HG02870 (cell line): ENCODE measurements at regions not wholly inside any gene's neighbourhood (a gene's known extent, or its start where the extent isn't known, plus 50 kb on each side); places are given as distances from the start of the nearest gene placed in this dataset.

ENCODE experiments used
- ATAC-seq: cut with Tn5 transposase; IDR thresholded peaks from one replicate; pipeline ENCODE4 v1.9.1; 2021; ENCODE audit warnings: mild to moderate bottlenecking, moderate library complexity; ENCODE audit not compliant: unreplicated experiment

DNA sequence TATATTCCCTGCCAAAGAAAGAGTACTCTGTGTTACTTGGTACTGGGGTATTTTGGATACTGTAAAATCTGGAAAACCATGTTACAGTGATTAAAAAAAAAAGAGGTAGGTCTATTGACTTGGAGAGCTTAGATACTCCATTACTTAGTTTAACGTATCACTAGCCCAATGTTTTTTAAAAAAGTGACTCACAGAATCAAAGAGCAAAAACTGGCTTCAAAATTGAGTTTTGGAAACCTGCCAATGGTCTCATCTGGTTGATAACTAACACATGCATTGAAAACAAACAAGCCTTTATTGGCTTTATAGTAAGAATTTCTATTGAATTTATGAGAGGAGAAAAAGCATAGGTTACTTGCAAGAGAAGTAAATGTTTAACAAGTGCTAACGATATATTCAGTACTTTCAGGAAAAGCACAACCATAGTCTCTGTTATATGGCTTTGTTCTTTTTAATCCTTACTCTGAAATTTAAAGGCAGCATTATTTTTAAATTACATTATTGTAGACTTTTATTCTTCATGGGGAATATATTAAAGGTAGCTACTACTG lies 563.3 kb upstream of the SORCS1 start:
- ATAC-seq = no peak

DNA sequence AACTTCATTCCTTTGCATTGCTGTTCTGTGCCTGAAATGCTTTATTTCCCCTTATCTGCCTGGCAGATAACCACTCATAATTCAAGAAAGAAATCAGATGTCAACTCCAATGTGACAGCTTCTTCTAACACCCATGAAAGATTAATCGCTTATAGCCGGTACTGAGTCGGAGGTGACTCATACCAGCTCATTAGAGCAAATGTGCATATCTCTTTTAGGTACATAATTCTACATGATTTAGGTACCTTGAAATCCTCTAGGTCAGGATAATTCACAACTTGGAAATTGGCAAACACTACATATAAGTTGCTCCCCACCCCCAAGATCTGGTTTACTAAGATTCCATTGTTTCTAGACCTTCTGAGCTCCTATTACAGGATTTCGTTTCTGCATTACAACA lies 554.4 kb upstream of the SORCS1 start:
- no peak for ATAC-seq

DNA sequence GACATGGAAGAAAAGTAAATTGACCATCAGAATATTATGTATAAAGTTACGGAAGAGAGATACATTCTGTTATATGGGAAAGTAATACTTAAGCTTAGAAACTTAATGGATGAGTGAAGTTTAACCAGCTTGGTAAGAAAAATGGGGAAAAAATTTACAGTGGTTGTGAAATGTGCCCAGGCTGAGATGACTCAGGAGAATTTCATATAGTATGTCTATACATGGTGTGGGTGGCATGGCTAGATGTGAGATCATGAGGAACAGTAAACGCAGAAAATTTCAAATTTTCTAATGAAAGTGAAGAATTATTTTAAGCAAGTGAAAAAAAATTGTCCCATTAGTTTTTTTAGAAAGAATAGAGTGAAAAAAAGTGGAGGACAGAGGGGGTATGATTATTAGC lies 552.5 kb upstream of the SORCS1 start:
- ATAC-seq = no peak

DNA sequence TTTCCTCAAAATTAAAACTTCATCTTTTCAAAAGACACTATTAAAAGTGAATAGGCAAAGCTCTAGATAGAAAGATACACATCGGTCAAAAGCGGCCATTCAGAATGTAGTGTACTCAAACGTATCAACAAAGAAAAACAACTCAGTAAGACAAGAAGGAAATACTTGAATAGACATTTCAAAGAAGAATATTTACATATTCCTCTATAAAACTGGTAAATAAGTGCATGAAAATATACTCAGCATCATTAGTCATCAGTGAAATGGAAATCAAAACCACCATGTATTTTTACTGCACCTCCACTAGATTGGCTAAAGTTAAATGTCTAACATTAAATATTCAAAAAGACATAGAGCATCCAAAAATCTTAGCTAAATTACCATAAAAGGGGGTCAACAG lies 551.1 kb upstream of the SORCS1 start:
- ATAC-seq = no peak

DNA sequence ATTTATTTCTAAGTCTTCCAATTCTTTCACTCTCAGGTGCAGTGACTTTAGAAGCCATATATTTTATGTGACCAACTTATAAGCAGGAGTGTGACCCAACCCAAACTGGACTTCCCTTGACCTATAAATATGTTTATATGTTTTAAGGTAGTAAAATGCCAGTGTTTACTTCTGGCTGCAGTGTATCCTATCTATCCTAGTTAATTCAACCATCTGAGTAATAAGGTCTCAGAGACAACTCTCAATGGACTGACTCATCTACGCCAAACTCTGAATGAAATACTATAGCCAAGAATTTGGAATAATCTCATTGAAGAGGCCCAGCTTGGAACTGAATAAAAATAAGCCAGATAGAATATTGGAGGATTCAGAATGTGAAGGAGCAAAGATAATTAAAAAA lies 544.5 kb upstream of the SORCS1 start:
- ATAC-seq = no peak

DNA sequence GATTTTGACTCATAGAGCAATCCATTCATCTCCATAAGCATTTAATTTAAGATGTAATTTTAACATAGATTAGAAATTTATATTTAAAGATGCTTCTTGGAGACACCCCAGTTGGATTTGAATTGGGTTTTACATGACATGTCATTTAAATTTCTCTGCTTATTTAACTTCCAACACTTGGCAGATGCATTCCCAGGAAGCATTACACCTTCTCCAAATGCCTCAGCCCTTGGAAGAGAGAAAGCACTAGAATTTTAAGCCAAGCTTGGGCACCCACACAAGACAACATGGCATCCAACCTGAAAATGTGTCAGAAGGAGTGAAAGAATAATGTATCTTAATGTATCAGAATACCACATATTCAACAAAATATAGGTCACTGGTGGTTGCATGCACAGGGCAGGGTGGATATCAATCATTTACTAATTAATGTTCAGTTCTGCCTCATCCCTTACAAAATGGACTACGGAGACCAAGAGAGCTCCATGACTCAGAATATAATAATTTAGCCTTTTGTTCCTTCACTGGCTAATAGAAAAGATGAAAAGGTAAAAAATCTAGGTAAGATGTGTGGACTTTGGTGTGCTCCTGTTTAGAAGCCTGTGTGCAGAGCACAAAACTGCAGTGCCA lies 541.7 kb upstream of the SORCS1 start:
- ATAC-seq = no peak

DNA sequence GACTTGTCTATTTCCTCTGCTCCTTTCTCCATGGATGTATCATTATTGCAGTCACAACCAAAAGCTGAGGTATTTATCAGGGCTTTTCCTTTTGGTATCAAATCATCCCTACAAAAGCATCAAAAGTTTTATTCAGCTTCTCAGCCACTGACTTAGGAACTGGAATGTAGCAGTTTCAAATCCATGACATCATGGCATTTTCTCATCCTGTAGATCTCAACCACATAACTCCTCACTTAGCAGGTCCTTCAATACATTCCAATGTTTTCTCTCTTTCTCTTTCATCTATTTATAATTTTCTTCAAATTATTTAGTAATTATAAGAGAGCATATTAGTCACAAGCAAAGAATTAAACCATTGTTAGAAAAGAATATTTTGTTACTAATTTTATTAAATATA lies 537.4 kb upstream of the SORCS1 start:
- ATAC-seq = no peak

DNA sequence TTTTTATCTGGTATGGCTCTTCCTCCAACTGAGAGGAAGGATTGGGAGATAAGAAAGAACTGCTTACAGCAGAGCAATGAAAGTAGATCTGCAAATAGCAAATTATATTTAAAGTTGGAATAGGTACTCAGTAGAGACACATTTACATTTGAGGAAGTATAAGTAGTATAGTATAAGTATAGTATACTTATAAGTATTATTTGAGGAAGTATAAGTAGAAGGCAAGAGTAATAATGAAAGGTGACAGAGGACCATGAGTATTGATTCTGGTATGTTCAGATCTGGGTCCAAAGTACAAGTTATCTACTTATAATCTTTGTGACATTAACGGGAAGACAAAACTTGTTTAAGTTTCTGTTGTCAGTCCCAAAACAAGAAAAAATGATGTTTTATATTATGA lies 527.6 kb upstream of the SORCS1 start:
- ATAC-seq = no peak

DNA sequence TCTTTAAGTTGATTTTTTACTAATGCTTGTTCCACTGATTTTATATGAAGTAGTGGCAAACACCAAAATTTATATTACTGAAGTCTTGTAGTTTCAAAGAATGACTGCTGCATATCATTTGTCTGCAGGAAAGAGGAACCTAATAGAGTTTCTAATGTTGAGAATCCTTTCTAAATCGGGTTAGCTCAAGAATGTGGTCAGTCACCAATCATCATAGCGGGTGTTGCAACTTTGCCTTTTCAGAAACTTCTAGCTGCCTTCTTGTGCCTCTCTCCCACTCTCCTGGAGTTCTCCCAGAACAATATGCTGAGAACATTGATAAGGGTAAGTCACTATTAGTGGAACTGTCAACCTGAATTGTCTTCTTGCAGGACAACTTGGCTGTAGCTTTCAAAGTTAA lies 524.8 kb upstream of the SORCS1 start:
- ATAC-seq = no peak

DNA sequence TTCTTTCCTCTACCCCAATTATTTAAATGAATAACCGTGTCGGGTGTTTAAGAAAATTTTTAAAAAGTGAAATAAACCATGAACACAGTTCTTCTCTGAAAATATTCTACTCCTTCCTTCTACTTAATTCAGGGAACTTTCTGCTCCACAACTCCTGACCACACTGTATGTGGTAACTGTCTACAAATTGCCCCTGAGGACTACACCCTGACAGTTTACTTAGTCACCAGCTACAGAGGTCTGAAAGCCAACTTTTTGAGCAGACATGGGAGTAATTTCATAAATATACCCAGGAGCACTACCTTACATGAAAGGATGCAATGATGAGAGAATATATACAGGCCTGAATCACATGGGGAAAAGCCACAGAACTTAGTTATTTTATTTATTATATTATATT lies 523.2 kb upstream of the SORCS1 start:
- no peak for ATAC-seq

DNA sequence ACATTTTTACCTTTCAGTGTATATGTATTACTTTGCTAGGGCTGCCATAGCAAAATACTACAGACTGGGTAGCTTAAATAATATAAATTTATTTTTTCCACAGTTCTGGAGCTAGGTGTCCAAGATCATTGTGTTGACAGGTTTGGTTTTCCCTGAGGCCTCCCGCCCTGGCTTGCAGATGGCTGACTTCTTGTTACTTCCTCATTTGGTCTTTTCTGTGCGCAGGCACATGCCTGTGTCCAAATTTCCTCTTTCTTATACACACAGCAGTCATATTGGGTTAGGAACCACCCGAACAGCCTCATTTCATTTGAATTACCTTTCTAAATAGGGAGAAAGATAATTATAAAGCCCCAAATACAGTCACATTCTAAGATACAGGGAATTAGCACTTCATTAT lies 521.6 kb upstream of the SORCS1 start:
- ATAC-seq = no peak

DNA sequence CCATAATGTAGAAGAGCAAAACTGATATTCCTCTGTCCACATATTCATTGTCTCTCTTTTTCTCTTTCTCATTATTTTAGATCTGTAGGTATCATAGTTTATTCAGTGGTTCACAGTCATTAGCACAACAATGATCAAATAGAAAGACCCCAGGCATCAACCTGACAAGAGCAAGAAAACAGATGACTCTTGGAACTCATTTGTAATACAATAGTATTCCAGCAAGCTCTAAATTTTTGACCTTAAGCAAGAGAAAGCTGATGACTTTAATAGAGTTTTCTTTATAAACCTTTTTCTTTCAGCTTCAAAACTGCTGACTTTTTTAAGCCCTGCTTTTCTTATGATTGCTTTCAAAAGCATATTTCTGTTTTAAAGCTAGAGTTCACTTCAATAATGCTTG lies 507.5 kb upstream of the SORCS1 start:
- no peak for ATAC-seq

DNA sequence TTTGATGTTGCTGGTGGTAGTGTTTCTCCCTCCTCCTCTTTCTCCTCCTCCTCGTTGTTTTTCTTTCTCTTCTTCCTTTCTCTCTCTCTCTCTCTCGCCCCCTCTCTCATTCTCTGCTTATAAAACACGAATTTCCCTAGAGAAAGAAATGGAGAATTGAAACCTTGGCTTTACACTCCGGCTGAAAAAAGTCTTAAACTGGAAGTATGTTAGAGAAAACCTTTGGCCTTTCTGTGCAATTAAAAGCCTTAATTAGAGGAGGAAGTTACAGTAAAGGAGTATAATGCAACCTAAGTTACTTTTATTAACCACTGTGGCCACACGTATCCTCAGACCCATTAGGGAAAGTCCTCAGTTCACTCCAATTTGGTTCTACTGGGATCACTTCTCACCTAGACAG lies 501.7 kb upstream of the SORCS1 start:
- ATAC-seq = no peak

DNA sequence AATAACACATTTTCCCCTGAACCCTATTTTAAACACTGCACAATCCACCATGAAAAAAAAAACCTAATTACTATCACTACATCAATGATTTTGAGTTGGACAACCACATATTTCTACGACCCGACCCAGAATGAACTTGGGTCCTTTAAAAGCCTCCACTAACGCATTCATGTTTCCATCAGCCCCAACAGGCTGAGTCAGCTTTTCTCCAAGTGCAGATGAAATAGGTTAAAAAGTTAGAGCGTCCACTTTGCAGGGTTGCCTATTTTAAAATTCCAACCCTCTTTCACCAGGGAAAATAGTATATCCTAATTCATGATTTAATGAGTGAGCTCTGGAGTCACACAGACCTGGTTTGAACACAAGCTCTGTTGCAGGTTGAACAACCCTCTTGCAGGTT lies 501.0 kb upstream of the SORCS1 start:
- ATAC-seq = no peak

DNA sequence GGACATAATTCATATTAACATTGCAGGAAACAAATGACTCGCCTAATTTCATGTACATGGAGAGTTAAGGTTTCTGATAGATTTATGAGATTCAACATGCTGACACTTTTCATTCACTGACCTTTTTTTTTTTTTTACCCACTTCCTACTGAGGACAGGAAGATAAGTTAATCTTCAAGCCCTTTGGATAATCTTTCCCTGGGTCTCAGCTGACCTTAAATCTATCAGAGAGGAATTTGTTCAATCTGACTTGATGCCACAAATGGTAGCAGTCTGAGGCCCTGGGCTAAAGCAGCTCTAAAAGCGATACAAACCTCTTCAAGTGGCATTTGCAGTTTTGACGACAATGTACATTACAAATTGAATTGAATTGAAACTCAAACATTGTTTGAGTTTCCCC lies 493.3 kb upstream of the SORCS1 start:
- ATAC-seq = no peak

DNA sequence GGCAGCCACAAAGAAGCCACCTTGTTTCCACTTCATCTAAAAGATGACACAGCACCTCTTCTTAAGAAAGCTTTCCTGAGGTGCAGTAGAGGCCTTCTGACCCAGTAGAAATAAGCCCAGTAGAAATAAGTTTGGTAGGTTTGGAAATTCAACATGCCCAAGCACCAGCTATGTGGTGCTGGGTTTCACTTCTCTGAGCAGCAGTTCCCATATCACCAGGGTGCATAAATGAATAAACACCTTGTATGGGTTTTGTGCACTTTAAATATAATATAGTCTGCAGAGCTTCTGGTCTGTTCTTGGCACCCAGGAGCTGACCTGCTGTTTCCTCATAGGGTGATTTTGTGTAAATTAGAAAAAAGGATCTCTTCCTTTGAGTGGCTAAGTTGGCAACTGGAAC lies 492.4 kb upstream of the SORCS1 start:
- ATAC-seq = no peak

DNA sequence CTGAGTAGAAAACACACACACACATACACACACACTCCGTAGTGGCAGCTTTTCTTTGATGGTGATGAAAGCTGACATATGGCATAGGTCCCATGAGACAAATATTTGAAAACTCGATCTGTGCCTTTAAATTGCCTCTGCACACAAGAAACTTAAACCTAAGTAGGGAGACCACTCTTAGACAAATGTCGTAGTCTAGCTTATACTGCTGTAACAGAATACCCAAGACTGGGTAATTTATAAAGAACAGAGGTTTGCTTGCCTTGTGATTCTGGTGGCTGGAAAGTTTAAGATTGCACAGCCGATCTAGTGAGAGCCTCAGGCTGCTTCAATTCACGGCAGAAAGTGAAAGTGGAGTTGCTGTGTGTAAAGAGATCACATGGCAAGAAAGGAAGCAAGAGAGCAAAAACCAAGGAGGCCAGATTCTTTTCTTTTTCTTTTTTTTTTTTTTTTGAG lies 489.4 kb upstream of the SORCS1 start:
- no peak for ATAC-seq

DNA sequence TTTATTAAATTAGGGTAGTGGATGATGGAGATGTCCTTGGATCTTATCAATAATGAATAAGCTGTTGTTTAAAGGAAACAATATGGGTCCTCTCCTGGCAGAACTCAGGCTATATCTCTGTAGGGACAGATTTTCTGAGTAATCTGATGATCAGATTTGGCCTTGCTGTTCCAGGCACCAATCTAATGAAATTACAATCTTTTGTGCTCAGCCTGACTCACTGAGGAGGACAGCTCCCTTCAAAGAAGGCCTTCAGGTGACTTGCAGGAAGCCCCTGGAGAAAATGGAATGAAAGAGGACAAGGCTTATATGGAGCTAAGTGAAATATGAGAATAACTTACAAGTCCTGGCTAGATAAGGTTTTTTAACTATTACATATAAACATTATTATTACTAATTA lies 486.4 kb upstream of the SORCS1 start:
- no peak for ATAC-seq

DNA sequence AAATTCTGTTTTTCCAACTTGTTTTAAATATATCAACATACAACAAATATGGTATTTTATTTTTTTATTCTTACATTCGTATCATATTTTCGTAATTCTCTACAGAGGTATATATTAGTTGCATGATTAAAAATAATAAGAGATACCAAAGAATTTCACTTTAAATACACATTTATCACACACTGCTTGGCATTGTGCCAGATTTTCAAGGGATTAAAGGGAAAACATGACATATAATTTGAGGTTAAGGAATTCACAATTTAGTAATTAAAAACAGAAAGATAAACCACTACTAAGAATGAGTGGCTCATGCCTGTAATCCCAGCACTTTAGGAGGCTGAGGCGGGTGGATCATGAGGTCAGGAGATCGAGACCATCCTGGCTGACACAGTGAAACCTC lies 484.7 kb upstream of the SORCS1 start:
- ATAC-seq = no peak

DNA sequence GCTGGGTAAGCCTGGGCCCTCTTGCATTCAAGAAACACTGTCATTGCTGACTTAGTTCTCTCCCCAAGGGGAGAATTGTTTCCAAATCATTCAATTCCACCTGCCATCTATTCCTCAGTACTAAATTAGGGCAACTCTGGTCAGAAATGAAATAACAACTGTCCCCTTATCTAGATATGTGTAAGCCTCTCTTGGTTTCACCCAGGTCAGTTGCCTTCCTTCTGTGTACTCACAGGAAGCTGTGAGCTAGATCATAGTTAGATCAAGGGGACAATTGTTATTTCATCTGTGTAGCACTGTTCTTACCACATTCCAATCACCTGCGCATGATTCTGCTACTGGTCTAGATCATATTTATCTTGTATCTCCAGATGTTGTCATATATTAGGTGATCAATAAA lies 483.0 kb upstream of the SORCS1 start:
- no peak for ATAC-seq

DNA sequence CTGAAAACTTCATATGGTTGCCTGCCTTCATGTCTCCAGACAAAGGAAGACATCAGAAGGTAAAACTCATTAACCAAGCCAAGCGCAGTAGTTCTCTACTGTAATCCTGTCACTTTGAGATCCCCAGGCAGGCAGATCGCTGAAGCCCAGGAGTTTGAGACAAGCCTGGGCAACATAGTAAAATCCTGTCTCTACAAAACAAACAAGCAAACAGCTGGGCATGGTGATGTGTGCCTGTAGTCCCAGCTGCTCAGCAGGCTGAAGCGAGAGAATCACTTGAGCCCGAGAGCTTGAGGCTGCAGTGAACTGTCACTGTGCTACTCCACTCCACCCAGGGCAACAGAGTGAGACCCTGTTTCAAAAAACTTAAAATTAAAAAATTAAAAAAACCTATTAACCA lies 467.4 kb upstream of the SORCS1 start:
- no peak for ATAC-seq

DNA sequence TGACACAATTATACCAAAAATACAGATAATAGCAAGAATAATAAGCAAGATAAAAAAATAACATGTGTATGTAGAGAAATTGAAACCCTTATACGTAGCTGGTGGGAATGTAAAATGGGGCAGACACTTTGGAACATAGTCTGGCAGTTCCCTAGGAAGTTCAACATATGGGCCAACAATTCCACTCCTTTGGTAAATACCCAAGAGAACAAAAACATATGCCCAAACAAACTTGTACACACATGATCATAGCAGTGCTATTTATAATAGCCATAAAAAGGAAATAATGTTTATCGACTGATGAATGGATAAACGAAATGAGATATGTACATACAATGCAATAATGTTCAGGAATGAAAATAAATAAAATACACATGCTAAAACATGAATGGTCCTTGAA lies 462.4 kb upstream of the SORCS1 start:
- no peak for ATAC-seq

DNA sequence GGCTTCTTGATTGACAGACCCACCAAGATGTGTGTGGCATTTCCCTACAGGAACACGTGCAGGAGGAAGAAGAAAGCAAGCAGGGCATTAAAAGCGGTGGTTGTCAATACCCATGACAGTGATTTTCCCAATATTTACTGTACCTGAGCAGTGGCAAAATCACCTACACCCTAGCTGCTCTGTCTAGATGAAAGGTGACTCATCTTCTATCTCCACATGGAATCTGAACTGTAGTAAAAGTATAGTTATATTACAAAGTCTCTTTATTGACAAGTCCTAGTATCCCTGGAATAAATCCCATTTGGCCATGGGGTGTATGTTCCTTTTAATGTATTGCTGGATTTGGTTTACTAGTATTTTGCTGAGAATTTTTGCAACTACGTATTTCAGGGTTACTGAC lies 458.8 kb upstream of the SORCS1 start:
- ATAC-seq = no peak
